NB4 (cell line): ENCODE measurements at regions not wholly inside any gene's neighbourhood (a gene's known extent, or its start where the extent isn't known, plus 50 kb on each side); places are given as distances from the start of the nearest gene placed in this dataset.

Source experiments
- MYC ChIP-seq: IDR thresholded peaks from 2 replicates; pipeline ENCODE4 v1.6.1; 2011; ENCODE audit warnings: low read depth, low read length
- TF ChIP-seq, protein P1 (sequence below): IDR thresholded peaks from one replicate; pipeline ENCODE4 v1.5.1; 2012; ENCODE audit warnings: low read depth, low read length

DNA sequence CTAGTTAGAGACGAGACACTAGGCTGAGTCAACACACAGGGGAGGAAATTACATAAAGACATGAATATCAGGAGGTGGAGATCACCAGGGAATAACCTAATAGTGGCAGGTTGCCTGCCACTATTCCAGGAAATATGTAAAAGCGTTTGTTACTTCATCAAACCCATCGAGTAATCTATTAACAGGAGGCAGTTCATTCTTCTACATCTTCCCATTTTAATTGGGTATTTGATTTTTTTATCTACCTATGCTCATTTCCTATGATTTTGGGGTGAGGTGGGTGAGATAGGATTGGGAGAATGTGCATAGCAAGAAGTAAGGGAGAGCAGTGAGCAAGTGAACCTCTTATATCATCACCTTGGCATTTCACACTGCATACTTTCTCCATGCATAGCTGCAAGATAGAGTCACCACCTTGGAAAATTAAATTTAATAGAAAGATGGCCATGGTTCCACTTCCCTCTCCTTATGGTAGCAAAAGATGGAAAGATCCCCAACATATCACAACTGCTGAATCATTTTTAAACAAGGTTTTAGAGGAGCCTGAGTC lies 312.2 kb downstream of the TMEM114 start:
- TF ChIP-seq MYC = no peak
- TF ChIP-seq, protein P1, sequence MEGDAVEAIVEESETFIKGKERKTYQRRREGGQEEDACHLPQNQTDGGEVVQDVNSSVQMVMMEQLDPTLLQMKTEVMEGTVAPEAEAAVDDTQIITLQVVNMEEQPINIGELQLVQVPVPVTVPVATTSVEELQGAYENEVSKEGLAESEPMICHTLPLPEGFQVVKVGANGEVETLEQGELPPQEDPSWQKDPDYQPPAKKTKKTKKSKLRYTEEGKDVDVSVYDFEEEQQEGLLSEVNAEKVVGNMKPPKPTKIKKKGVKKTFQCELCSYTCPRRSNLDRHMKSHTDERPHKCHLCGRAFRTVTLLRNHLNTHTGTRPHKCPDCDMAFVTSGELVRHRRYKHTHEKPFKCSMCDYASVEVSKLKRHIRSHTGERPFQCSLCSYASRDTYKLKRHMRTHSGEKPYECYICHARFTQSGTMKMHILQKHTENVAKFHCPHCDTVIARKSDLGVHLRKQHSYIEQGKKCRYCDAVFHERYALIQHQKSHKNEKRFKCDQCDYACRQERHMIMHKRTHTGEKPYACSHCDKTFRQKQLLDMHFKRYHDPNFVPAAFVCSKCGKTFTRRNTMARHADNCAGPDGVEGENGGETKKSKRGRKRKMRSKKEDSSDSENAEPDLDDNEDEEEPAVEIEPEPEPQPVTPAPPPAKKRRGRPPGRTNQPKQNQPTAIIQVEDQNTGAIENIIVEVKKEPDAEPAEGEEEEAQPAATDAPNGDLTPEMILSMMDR = no peak
